NOMO-1 (cell line): ENCODE measurements at regions not wholly inside any gene's neighbourhood (a gene's known extent, or its start where the extent isn't known, plus 50 kb on each side); places are given as distances from the start of the nearest gene placed in this dataset.
A peak's percentile ranks its signal among the peaks of the same experiment; 100 is the strongest.
"Not testable (repeated sequence)": the region's sequence is repeated elsewhere in the genome, so short reads cannot be mapped to it uniquely, and the experiment has no call there.

ENCODE experiments used
- DNase-seq, 2 experiments: peaks; one replicate each; lab custom pipeline; 2025; ENCODE audit not compliant: unreplicated experiment in 2 of 2; lab: John Stamatoyannopoulos, UW

DNA sequence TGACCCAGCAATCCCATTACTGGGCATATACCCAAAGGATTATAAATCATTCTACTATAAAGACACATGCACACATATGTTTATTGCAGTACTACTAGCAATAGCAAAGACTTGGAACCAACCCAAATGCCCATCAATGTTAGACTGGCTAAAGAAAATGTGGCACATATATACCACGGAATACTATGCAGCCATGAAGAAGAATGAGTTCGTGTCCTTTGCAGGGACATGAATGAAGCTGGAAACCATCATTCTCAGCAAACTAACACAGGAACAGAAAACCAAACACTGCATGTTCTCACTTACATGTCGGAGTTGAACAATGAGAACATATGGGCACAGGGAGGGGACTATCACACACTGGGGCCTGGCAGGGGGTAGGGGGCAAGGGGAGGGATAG lies 183.0 kb downstream of the HACE1 start:
- DNase-seq = not testable (repeated sequence)

DNA sequence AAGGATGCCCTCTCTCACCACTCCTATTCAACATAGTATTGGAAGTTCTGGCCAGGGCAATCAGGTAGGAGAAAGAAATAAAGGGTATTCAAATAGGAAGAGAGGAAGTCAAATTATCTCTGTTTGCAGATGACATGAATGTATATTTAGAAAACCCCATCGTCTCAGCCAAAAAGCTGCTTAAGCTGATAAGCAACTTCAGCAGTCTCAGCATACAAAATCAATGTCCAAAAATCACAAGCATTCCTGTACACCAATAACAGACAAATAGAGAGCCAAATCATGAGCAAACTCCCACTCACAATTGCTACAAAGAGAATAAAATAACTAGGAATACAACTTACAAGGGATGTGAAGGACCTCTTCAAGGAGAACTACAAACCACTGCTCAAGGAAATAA lies 184.6 kb downstream of the HACE1 start:
- not testable (repeated sequence) for DNase-seq

GRCh38 chr6:104673078-104673477 lies 186.6 kb downstream of the HACE1 start:
- DNase-seq = not testable (repeated sequence)

- DNase-seq = not testable (repeated sequence)
Observed at GRCh38 chr6:104671591-104671891, 188.2 kb downstream of the HACE1 start.

DNA sequence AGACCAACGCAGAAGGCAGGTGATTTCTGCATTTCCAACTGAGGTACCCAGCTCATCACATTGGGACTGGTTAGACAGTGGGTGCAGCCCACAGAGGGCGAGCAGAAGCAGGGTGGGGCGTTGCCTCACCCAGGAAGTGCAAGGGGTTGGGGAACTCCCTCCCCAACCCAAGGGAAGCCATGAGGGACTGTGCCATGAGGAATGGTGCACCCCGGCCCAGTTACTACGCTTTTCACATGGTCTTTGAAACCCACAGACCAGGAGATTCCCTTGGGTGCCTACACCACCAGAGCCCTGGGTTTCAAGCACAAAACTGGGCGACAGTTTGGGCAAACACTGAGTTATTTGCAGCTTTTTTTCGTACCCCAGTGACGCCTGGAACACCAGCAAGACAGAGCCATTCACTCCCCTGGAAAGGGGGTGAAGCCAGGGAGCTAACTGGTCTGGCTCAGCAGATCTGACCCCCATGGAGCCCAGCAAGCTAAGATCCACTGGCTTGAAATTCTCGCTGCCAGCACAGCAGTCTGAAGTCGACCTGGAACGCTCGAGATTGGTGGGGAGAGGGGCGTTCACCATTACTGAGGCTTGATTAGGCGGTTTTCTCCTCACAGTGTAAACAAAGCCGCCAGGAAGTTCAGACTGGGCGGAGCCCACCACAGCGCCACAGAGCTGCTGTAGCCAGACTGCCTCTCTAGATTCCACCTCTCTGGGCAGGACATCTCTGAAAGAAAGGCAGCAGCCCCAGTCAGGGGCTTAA lies 188.7 kb downstream of the HACE1 start:
- not testable (repeated sequence) for DNase-seq

DNA sequence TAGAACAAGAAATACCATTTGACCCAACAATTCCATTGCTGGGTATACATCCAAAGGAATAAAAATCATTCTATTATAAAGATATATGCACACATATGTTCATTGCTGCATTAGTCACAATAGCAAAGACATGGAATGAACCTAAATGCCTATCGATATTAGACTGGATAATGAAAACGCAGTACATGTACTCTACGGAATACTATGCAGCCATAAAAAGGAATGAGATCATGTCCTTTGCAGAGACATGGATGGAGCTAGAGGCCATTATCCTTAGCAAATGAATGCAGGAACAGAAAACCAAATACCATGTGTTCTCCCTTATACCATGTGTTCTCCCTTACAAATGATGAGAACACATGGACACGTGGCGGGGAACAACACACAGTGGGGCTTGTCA lies 190.2 kb downstream of the HACE1 start:
- no peak for DNase-seq

- DNase-seq = no peak
Observed at GRCh38 chr6:104656235-104656634, 203.5 kb downstream of the HACE1 start.

DNA sequence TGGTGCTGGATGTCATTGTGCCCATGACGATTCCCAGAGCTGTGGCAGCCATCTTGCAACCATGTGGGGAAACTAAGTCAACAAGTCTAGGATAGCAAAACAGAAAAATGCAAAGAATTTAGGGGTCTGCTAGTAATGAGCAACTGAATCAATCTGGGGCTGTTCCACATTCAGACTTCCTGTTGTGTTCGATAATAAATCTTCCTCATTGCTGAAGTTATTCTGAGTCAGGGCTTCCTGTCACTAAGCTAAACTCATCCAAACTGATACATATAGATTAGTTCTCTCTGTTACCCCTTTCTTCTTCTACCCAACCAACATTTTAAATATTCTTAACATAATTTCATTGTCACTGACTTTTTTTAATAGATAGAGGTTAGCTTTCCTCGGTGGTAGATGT lies 205.9 kb downstream of the HACE1 start:
- peak in 1 of 2 experiments; percentile 64 for DNase-seq

GRCh38 chr6:104648347-104648746 lies 211.4 kb downstream of the HACE1 start:
- DNase-seq = no peak

GRCh38 chr6:104644848-104645247 lies 214.9 kb downstream of the HACE1 start:
- no peak for DNase-seq

DNA sequence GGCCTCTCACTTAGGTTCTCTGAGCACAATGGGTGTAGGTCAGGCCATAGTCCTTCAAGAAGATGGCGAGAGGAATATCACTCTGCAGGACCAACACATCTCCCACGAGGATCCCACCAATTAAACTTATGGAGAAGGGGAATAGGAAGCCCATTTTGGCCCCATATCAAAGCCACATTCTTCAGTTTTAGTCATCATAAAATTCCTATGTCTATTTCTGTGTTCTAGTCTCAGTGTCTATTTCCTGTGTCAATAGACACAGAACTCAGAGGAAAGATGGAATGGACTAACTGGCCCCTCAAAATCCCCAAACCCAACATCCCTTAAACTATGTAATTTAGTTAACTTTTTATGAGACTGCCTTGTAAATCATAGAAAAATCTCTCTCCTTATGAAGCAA lies 216.8 kb downstream of the HACE1 start:
- no peak for DNase-seq

GRCh38 chr6:104640761-104641160 lies 219.0 kb downstream of the HACE1 start:
- no peak for DNase-seq

DNA sequence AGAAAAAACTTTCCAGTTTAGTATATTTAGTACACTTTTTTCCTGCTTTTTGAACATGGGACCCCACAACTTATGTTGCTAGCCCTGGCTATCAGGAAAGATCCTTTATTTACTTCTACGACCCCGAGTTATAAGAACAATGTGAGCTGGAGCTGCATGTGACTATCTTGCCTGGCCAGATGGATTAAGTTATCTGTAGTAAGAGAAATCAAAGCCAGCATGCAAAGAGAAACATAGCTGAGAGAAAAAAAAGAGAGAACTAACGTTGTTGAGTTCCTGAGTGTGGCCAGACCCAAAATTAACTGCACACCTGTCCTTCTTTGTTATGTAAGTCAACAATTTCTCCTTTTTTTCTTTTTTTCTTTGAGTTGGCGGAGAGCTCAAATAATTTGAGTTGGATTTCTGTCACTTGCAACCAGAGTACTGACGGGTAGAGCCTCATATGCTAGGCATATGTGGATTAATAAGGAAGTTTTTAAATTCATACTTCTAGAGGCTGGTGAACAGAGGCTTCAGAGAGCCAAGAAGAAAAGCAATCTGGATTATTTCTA lies 219.5 kb downstream of the HACE1 start:
- peak in 1 of 2 experiments; percentile 27 for DNase-seq

- peak; percentile 50 to 96 for DNase-seq
Observed at GRCh38 chr6:104639668-104640067, 220.1 kb downstream of the HACE1 start.

- DNase-seq = peak; percentile 51
Observed at GRCh38 chr6:104638841-104639290, 220.9 kb downstream of the HACE1 start.

- no peak for DNase-seq
Observed at GRCh38 chr6:104633125-104633524, 226.6 kb downstream of the HACE1 start.

DNA sequence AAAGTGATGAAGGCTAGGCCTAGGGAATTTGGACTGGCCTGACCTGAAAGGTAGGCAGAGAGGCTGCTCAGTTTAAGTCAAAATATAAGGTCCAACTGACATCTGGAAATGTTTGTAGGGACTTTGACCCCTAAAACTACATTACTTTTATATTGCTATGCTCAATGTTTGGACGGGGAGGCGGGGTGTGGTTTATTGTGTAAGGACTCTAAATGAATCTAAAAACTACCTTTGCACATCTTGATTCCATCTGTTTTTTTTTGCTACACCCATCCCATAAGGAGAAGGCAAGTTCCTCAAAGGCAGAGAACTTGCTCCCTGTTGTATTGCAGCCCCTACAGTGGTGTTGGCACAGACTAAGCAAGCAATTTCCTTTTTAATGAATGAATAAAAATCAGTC lies 227.1 kb downstream of the HACE1 start:
- DNase-seq = no peak

DNA sequence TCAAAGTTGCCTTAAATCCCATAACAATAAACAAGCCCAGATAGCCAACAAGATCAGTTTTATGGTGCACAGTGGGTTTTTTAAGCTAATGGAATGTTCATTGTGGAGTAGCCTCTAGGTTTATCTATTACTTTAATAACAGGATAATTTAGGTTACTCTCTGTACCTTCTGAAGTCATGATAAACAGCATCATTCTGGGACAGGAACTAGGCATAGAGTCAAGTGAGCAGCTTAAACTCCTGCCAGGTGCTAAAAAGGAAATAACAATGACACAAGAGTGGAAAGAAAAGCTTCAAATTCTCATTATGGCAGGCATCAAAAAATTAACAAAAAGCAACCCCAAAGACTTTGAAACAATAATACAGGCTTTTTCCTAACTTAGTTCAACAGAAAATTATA lies 228.8 kb downstream of the HACE1 start:
- DNase-seq = no peak

GRCh38 chr6:104630522-104630921 lies 229.2 kb downstream of the HACE1 start:
- DNase-seq = no peak

GRCh38 chr6:104629826-104630225 lies 229.9 kb downstream of the HACE1 start:
- no peak for DNase-seq

DNA sequence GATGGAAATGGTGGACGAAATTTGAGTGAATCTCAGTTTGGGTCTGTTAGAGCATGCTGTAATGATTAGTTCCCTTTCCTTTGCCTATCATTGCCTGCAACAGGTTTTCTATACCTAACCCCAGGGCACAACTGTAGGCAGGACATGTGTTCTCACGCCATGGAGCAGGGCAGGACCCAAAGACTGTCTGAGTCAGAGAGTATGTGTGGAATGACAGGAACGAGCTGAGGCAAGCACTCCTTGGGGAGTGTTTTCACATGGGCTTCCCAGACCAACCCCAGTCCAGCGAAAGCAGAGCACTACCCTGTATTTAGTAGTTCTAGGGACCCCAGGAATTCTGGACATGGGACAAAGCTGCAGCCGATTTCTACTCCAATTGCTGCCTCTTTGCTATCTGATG lies 234.2 kb downstream of the HACE1 start:
- DNase-seq = no peak

GRCh38 chr6:104623052-104623690 lies 236.5 kb downstream of the HACE1 start:
- DNase-seq = no peak
